HepG2 (cell line): ENCODE measurements at regions not wholly inside any gene's neighbourhood (a gene's known extent, or its start where the extent isn't known, plus 50 kb on each side); places are given as distances from the start of the nearest gene placed in this dataset.
A peak's percentile ranks its signal among the peaks of the same experiment; 100 is the strongest.

Experiments
- ATAC-seq: fragments of 200-7000 bp; cut with Tn5 transposase; 3 replicates; pipeline ENCODE4 v1.9.1; 2020; ENCODE audit warnings: mild to moderate bottlenecking, moderate library complexity
- BruUV-seq: library from RNA; stranded (reverse); fragments of 400-500 nt; replicated peaks from 2 replicates; lab custom pipeline; 2021; lab: Mats Ljungman, UMichigan
- CTCF ChIA-PET: fragments of 300-600 bp; formaldehyde crosslinking; extraction: SDS; loops from one replicate; lab custom pipeline; 2021; ENCODE audit warnings: low total read pairs, inconsistent platforms, low intra/inter-chr PET ratio; lab: Yijun Ruan, JAX
- POLR2A ChIA-PET: fragments of 350-600 bp; sonication (Branson Sonifier 250); formaldehyde crosslinking; loops from one replicate; lab custom pipeline; 2020; ENCODE audit warnings: antibody characterized with exemption, inconsistent platforms; lab: Yijun Ruan, JAX
- DNase-seq: peaks from one replicate; pipeline ENCODE4 v3.0.0-alpha.2; 2015; ENCODE audit warnings: low spot score
- FAIRE-seq: peaks from 3 replicates; lab custom pipeline; 2011; peaks lifted over from hg19 to GRCh38; lab: Jason Lieb, UNC
- H2AFZ ChIP-seq: one replicate; pipeline ENCODE4 v1.6.1; 2011; ENCODE audit warnings: low read length, inconsistent platforms
- H3K27ac ChIP-seq: fragments of 300-600 bp; 3 replicates; pipeline ENCODE4 v1.8.0; 2011; ENCODE audit warnings: mixed run types, mild to moderate bottlenecking, mixed read lengths, low read length, inconsistent platforms; ENCODE audit not compliant: insufficient read depth; ENCODE audit errors: extremely low read length
- H3K27me3 ChIP-seq, 2 experiments: fragments of 200-600 bp in 1 of 2; 2 replicates in 1 of 2; 3 replicates in 1 of 2; pipeline versions ENCODE4 v1.6.0 to v1.8.0; 2011; ENCODE audit warnings: low read length in 2 of 2, mild to moderate bottlenecking in 2 of 2, moderate library complexity in 2 of 2, inconsistent platforms in 1 of 2; ENCODE audit not compliant: insufficient read depth in 2 of 2, control insufficient read depth in 1 of 2
- H3K36me3 ChIP-seq, 2 experiments: fragments of 200-600 bp in 1 of 2; replicated peaks in 1 of 2; 2 replicates in 1 of 2; 3 replicates in 1 of 2; pipeline versions ENCODE4 v1.5.1 to v1.8.0; 2011; ENCODE audit warnings: low read length in 2 of 2, inconsistent platforms in 1 of 2; ENCODE audit not compliant: insufficient read depth in 2 of 2, control insufficient read depth in 1 of 2
- H3K4me1 ChIP-seq: 2 replicates; pipeline ENCODE4 v1.5.1; 2012; ENCODE audit warnings: low read length, inconsistent platforms; ENCODE audit not compliant: insufficient read depth
- H3K4me2 ChIP-seq: 2 replicates; pipeline ENCODE4 v1.6.0; 2011; ENCODE audit warnings: low read depth, low read length, inconsistent platforms
- H3K4me3 ChIP-seq, 3 experiments: fragments of 200-600 bp in 1 of 3; sonication (generic), shearing (Covaris generic) in 1 of 3; replicated peaks in 1 of 3; 2 replicates each; pipeline ENCODE4 v1.5.1; 2011 to 2016; ENCODE audit warnings: low read length in 3 of 3, inconsistent platforms in 2 of 3, low read depth in 2 of 3, mild to moderate bottlenecking in 2 of 3, control low read depth in 1 of 3, mixed read lengths in 1 of 3; ENCODE audit not compliant: insufficient read depth in 1 of 3
- H3K79me2 ChIP-seq: one replicate; pipeline ENCODE4 v1.6.1; 2011; ENCODE audit warnings: low read length, inconsistent platforms; ENCODE audit not compliant: insufficient read depth
- H3K9ac ChIP-seq: 2 replicates; pipeline ENCODE4 v1.6.0; 2011; ENCODE audit warnings: mild to moderate bottlenecking, low read depth, low read length, inconsistent platforms; ENCODE audit not compliant: insufficient read depth
- H3K9me3 ChIP-seq: 2 replicates; pipeline ENCODE4 v1.5.1; 2012; ENCODE audit warnings: mild to moderate bottlenecking, low read length
- H4K20me1 ChIP-seq: 2 replicates; pipeline ENCODE4 v1.6.0; 2011; ENCODE audit warnings: inconsistent platforms, mild to moderate bottlenecking, low read length, moderate library complexity; ENCODE audit not compliant: insufficient read depth
- GTF2F1 ChIP-seq: fragments of 150-350 bp; IDR thresholded peaks from 2 replicates; pipeline ENCODE4 v1.6.1; 2014; ENCODE audit warnings: low read length
- JDP2 ChIP-seq: sonication (generic); formaldehyde crosslinking; IDR thresholded peaks from 2 replicates; pipeline ENCODE4 v1.8.1; 2022; ENCODE audit warnings: missing genetic modification reagents, borderline replicate concordance
- MAFF ChIP-seq: IDR thresholded peaks from 2 replicates; pipeline ENCODE4 v1.6.1; 2011; ENCODE audit warnings: low read depth, low read length, improper control_type of control experiment
- MAFK ChIP-seq, 2 experiments: IDR thresholded peaks in 1 of 2; conservative IDR thresholded peaks in 1 of 2; 2 replicates each; pipeline ENCODE4 v1.6.1; 2011; ENCODE audit warnings: improper control_type of control experiment in 2 of 2, low read length in 2 of 2
- ZFP36L1 ChIP-seq: sonication (generic); formaldehyde crosslinking; IDR thresholded peaks from 2 replicates; pipeline ENCODE4 v1.8.0; 2022; ENCODE audit warnings: mild to moderate bottlenecking, missing genetic modification reagents, moderate library complexity
- ZNF296 ChIP-seq: sonication (generic); formaldehyde crosslinking; conservative IDR thresholded peaks from 2 replicates; pipeline ENCODE4 v1.5.0; 2020; ENCODE audit warnings: mild to moderate bottlenecking, missing genetic modification reagents
- ZNF331 ChIP-seq: sonication (generic); formaldehyde crosslinking; IDR thresholded peaks from 2 replicates; pipeline ENCODE4 v1.4.0; 2020; ENCODE audit warnings: missing genetic modification reagents
- ZNF446 ChIP-seq: sonication (generic); formaldehyde crosslinking; IDR thresholded peaks from 2 replicates; pipeline ENCODE4 v1.5.0; 2020; ENCODE audit warnings: mild to moderate bottlenecking, missing genetic modification reagents
- ZNF549 ChIP-seq: sonication (generic); formaldehyde crosslinking; IDR thresholded peaks from 2 replicates; pipeline ENCODE4 v1.5.0; 2020; ENCODE audit warnings: missing genetic modification reagents
- ZNF569 ChIP-seq: sonication (generic); formaldehyde crosslinking; IDR thresholded peaks from 2 replicates; pipeline ENCODE4 v1.5.0; 2020; ENCODE audit warnings: mild to moderate bottlenecking, missing genetic modification reagents, moderate library complexity, borderline replicate concordance
- ZNF660 ChIP-seq: sonication (generic); formaldehyde crosslinking; IDR thresholded peaks from 2 replicates; pipeline ENCODE4 v1.5.1; 2020; ENCODE audit warnings: mild to moderate bottlenecking, low read depth, missing genetic modification reagents, borderline replicate concordance
- WGBS: methylation state at CpG from one replicate; pipeline ENCODE4 v1.1.6; 2017; ENCODE audit warnings: low lambda C conversion rate; 5-methylcytosine and 5-hydroxymethylcytosine counted together
- in situ Hi-C: cut with HindIII; loops from 2 replicates; pipeline ENCODE4 v1.10.0; 2017; ENCODE audit warnings: low pct_unique_long_range_greater_than_20kb; ENCODE audit not compliant: extremely low pct_ligation_motif_present
- intact Hi-C: fragments of 100-400 bp; cut with micrococcal nuclease; formaldehyde crosslinking; loops from one replicate; pipeline ENCODE4 v1.10.0; 2022; ENCODE audit not compliant: unreplicated experiment
- TF ChIP-seq, protein P1 (sequence below): sonication (generic); IDR thresholded peaks from 2 replicates; pipeline ENCODE4 v1.6.1; 2016; ENCODE audit warnings: low read depth, borderline replicate concordance
- TF ChIP-seq, protein P2 (sequence below): sonication (generic); formaldehyde crosslinking; IDR thresholded peaks from 2 replicates; pipeline ENCODE4 v1.9.0; 2021; ENCODE audit warnings: missing genetic modification reagents, mild to moderate bottlenecking, borderline replicate concordance

DNA sequence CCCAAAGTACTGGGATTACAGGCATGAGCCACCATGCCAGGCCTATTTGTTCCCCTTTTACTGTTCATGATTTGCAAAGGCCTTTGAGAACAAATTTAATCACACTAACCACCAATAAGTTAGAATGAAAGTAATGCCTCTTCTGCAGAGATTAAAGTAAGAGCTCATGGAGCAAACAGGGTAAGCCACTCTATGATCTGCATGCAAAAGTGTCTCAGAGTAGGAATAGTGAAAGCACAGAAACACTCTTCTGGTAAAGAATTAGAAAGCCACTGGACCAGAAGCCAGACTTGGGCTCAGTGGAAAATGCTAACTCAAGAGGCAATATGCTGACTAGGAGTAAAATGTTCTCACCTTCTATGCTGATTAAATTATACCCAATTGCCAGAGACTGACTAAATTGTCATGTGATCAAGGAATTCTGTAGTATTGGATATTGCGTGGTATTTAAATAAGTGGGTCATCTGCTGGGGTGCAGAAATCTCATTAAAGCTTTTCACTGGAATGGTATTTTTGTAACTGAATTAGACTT, 235.3 kb upstream of the ERBB4 start:
- Histone ChIP-seq H3K27me3 (no peaks in the 10 kb centered on the region), H3K9me3 (no peaks in the 10 kb centered on the region), H3K36me3 (no peaks in the 10 kb centered on the region), H3K4me2 (no peak overlapping the region), H3K79me2 (no peaks in the 10 kb centered on the region), H4K20me1 (no peaks in the 10 kb centered on the region), H2AFZ (no peak overlapping the region), H3K4me1 (no peaks in the 10 kb centered on the region), H3K4me3 (no peak overlapping the region), H3K27ac (no peak overlapping the region), H3K9ac (no peak overlapping the region)
- POLR2A ChIA-PET: no interaction called here
- WGBS: 74% methylated on average over 1 of the region's 1 CpG
- no peak for FAIRE-seq
- no peak for DNase-seq
- BruUV-seq: no TSS peak
- TF ChIP-seq MAFK (conservative IDR thresholded peaks at IDR 0.05 in 1 of 2, IDR thresholded peaks at IDR 0.05 in 1 of 2; ENCODE audit: low read length in 2 of 2) (peak; percentile 89 to 92), ZNF446 (CRISPR knock-in tag) (no peak), MAFF (peak; percentile 91)
- intact Hi-C loops: loop anchor here (10.0 kb wide), 1 partner anchor 231 kb away; no protein-coding TSS in a partner anchor
- in situ Hi-C loops: loop anchor here (10.0 kb wide), 1 partner anchor 381 kb away; the partner anchor contains the start of gene IKZF2
- CTCF ChIA-PET: no interaction called here
- ATAC-seq: no peak

- BruUV-seq: no TSS peak
- no peaks in the 10 kb centered on the region for H3K36me3 ChIP-seq
- H3K27ac ChIP-seq: no peak overlapping the region
- FAIRE-seq (no peak), DNase-seq (no peak), ATAC-seq (no peak)
- H2AFZ ChIP-seq: no peak overlapping the region
- H3K4me2 ChIP-seq: no peak overlapping the region
- in situ Hi-C loops: loop anchor here (10.0 kb wide), 1 partner anchor 385 kb away; the partner anchor contains the start of gene IKZF2
- TF ChIP-seq ZNF331 (no peak), ZNF549 (CRISPR knock-in tag) (no peak), ZFP36L1 (CRISPR knock-in tag) (no peak), ZNF660 (CRISPR knock-in tag) (no peak), ZNF569 (CRISPR knock-in tag) (no peak), GTF2F1 (no peak), JDP2 (no peak), ZNF296 (CRISPR knock-in tag) (no peak)
- TF ChIP-seq, protein P1, sequence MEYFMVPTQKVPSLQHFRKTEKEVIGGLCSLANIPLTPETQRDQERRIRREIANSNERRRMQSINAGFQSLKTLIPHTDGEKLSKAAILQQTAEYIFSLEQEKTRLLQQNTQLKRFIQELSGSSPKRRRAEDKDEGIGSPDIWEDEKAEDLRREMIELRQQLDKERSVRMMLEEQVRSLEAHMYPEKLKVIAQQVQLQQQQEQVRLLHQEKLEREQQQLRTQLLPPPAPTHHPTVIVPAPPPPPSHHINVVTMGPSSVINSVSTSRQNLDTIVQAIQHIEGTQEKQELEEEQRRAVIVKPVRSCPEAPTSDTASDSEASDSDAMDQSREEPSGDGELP: no peak
- TF ChIP-seq, protein P2, sequence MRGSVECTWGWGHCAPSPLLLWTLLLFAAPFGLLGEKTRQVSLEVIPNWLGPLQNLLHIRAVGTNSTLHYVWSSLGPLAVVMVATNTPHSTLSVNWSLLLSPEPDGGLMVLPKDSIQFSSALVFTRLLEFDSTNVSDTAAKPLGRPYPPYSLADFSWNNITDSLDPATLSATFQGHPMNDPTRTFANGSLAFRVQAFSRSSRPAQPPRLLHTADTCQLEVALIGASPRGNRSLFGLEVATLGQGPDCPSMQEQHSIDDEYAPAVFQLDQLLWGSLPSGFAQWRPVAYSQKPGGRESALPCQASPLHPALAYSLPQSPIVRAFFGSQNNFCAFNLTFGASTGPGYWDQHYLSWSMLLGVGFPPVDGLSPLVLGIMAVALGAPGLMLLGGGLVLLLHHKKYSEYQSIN (CRISPR knock-in tag): no peak
- ChIA-PET CTCF (no interaction called here), POLR2A (no interaction called here)
- H3K9ac ChIP-seq: no peak overlapping the region
- no peaks in the 10 kb centered on the region for H3K27me3 ChIP-seq
- H3K79me2 ChIP-seq: no peaks in the 10 kb centered on the region
- WGBS: 11% methylated on average over 3 of the region's 3 CpGs
- intact Hi-C loops: loop anchor here (10.0 kb wide), 1 partner anchor 235 kb away; no protein-coding TSS in a partner anchor
- H3K9me3 ChIP-seq: no peaks in the 10 kb centered on the region
- no peak overlapping the region for H3K4me3 ChIP-seq
- no peaks in the 10 kb centered on the region for H4K20me1 ChIP-seq
- no peaks in the 10 kb centered on the region for H3K4me1 ChIP-seq
These were observed 231.6 kb upstream of the ERBB4 start for GRCh38 chr2:212770240-212770639.
